HG02840 (cell line): ENCODE measurements at regions not wholly inside any gene's neighbourhood (a gene's known extent, or its start where the extent isn't known, plus 50 kb on each side); places are given as distances from the start of the nearest gene placed in this dataset.
A peak's percentile ranks its signal among the peaks of the same experiment; 100 is the strongest.

Source experiments
- ATAC-seq: cut with Tn5 transposase; IDR thresholded peaks from one replicate; pipeline ENCODE4 v1.9.1; 2021; ENCODE audit warnings: mild to moderate bottlenecking, moderate library complexity, moderate number of reproducible peaks; ENCODE audit not compliant: unreplicated experiment, low FRiP score

DNA sequence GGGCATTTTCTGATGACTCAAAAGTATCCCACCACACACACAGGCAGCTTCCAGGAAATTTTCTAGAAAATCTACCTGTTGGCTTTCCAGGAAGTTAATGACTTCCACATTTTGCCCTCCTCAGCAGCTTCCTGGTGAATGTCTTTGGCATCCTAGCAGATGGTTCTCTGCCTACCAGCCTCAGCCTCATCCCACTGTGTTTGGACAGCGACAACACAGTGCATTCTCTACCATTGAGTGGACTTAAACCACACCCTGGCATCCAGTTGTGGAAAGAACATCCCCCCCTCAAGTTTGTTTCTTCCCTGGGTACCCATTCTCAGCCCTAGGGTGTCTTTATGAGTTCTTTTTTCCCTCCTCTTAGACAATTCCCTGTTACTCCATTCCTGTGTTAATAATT is 50.8 kb upstream of the GADL1 start:
- ATAC-seq, result no peak

- no peak for ATAC-seq
Measured at GRCh38 chr3:30948426-30948825, 54.0 kb upstream of the GADL1 start.

- ATAC-seq, result no peak
Measured at GRCh38 chr3:30951826-30952225, 57.4 kb upstream of the GADL1 start.

GRCh38 chr3:30952786-30953185 is 58.3 kb upstream of the GADL1 start:
- no peak for ATAC-seq

- ATAC-seq, result no peak
Measured at GRCh38 chr3:30954426-30954825, 60.0 kb upstream of the GADL1 start.

- no peak for ATAC-seq
Measured at GRCh38 chr3:30962084-30962483, 67.6 kb upstream of the GADL1 start.

GRCh38 chr3:30962493-30962892 is 68.0 kb upstream of the GADL1 start:
- ATAC-seq, result no peak

DNA sequence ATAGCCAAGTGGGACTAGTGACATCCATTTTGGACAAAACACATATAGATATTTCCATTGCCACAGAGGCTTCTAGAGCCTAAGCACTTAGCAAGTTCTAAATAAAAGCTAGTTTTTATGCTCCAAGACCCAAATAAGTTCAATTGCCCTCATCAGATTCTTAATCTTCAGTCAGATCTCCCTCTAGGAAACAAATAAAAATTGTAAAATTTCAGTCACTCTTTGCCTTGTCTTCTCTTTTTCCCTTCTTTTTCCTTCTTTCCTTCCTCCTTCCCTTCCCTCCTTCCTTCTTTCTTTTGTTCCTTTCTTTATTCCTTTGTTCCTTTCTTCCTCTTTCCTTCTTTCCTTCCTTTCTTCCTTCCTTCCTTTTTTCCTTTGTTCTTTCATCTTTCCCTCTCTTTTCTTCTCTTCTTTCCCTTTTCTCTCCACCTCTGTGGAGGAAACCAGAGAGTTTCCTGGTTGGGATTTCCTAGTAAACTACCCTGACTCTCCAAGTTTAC is 68.8 kb upstream of the GADL1 start:
- ATAC-seq, result no peak

DNA sequence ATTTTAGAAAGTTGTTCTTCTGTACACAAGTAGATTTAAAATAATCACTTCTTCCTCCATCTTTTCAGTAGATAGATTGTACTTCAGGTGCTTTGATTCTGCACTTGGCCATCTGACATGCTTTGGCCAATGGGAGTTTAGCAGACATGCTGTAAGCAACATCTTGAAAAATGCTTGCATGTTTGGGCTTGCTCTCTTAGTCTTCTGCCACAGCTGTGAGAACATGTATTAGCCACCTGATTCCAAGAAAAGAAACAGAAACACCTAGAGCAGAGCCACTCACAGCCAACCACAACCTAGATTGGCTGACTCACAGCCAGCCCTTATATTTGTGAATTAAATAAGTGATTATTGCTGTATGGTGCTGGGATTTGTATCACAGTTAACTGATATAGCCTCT is 70.2 kb upstream of the GADL1 start:
- peak; percentile 88 for ATAC-seq

DNA sequence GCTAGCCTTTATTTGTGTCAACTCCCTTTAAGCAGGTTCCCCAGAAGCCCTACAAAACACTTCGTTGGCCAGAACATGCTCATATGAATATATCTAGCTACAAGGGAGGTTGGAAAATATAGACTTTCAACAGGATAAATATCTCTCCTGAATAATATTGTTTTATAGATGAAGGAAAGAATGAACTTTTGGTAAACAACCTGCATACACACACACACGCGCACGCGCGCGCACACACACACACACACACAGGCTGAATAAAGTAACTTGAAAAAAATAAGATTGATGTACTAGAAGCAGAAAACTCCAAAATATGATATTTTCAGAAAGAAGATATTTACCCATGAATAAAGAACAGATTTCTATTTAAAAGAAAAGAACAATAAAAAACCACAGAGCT is 72.4 kb upstream of the GADL1 start:
- ATAC-seq, result no peak

DNA sequence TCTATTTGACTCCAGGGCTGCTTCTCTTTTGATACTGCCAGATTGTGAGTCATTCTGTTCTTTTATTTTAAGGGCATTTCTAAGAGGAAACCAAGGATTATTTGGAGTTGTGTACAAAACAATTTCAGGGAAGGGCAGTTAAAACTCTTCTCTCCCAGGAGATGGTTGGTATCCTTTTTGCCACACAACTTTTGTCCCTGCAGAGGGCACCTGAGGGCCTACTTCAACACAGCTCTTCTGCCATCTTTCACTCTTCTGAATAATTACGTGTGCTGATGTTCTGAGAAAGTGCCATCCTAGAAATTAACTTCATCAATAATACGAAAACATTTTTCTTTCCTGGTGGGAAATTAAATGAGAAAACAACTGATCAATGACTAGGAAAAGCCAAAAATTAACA is 75.7 kb upstream of the GADL1 start:
- no peak for ATAC-seq

GRCh38 chr3:30972449-30972848 is 78.0 kb upstream of the GADL1 start:
- ATAC-seq, result no peak

DNA sequence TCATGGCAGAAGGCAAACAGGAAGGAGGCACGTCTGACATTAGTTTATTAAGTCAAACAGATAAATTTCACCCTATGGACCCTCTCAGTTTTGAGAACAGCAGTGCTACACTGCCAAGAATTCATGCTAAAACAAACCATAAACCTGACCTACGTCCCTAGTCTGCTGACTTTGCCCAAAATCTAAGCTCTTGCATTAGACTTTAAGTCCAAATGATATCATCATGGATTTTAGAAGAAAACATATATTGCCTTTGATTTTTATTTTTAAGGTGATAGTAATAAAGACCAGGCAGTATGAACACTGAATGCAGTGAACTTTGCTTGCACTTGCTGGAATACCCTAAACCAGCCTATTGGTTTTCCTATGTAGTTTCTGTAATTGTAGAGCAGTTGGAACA is 79.6 kb upstream of the GADL1 start:
- ATAC-seq, result no peak

GRCh38 chr3:30977592-30977991 is 83.1 kb upstream of the GADL1 start:
- no peak for ATAC-seq

DNA sequence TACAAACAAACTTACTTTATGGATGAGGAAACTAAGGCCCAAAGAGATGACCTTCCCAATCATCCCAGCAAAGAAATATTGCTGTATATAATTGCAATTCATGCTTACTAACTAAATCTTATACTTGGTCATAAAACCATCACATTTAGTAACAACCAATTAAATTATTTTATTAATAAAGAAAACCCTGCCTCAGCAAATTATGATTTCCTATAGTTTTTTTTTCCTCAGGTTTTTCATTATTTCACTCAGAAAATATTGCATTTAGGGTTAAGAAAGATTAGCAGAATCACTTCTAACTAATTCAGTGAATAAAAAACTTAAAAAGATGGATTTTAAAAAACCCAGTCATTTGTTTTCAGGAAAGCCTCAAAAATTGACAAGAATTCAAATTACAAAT is 86.5 kb upstream of the GADL1 start:
- ATAC-seq, result no peak

- no peak for ATAC-seq
Measured at GRCh38 chr3:30982416-30983075, 88.1 kb upstream of the GADL1 start.

DNA sequence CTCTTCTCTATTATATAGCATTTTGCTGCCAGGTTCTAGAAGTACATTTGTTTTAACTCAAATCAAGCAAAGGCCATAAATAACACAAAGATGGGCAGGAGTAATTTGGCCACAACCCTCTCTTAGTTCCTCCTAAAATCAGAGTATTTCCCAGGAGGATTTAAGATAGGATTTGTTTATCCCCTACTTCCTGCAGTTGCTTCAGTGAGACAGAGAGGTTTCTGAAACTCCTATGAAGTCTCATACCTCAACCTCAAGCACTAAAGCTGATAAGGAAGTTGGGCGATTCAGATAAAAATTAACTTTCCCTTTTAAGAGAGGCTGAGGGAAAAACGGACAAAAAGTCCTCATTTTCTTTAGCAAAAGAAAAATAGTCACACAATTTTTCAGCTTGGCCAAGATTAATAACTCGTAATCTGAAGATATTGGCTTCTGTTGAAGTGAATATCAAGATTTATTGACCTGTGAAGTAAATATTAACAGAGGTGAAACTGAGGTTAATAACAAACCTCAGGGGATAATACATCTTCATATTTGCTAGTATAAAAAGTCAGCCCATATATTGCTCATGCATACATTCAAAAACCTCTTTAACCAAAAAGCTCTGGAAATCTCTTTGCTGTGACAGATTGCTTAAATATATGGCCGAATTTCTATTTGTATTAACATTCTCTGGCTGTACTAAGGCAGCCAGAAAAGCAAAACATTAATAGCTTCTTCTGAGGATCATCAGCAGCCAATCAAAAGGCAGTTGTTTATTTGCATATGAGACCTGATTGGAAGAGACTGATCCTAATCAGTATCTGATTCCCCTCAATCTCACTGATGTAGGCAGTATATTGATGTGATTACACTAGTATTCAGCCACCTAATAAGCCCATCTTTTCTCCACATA is 90.6 kb upstream of the GADL1 start:
- ATAC-seq, result peak; percentile 69

GRCh38 chr3:30986551-30986950 is 92.1 kb upstream of the GADL1 start:
- ATAC-seq, result no peak

DNA sequence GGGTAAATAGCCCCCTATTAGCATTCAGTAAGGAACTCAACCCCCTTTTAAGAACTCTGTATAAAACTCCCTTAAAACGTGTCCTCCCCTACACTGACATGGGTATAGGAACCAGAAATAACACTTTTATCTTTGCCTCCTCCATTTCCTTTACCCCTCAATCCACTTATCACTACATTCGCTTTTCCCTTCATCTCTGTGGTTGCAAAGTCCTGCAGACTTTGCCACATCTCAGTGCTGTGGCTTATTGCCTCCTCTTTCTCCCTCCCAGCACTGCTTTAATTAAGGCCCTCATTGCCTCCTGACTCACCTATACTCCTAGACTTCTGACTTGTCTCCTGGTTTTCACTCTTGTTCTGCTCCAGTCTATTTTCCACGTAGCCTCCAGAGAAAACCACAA is 94.3 kb upstream of the GADL1 start:
- ATAC-seq, result no peak

GRCh38 chr3:30989276-30990030 is 95.0 kb upstream of the GADL1 start:
- no peak for ATAC-seq

GRCh38 chr3:30996467-30996866 is 102.0 kb upstream of the GADL1 start:
- ATAC-seq, result no peak
